Myocyte (in vitro differentiated cells): ENCODE measurements at regions not wholly inside any gene's neighbourhood (a gene's known extent, or its start where the extent isn't known, plus 50 kb on each side); places are given as distances from the start of the nearest gene placed in this dataset.

Source experiments
- DNase-seq: peaks from one replicate; pipeline ENCODE4 v3.0.0-alpha.2; 2012; ENCODE audit warnings: low read depth

DNA sequence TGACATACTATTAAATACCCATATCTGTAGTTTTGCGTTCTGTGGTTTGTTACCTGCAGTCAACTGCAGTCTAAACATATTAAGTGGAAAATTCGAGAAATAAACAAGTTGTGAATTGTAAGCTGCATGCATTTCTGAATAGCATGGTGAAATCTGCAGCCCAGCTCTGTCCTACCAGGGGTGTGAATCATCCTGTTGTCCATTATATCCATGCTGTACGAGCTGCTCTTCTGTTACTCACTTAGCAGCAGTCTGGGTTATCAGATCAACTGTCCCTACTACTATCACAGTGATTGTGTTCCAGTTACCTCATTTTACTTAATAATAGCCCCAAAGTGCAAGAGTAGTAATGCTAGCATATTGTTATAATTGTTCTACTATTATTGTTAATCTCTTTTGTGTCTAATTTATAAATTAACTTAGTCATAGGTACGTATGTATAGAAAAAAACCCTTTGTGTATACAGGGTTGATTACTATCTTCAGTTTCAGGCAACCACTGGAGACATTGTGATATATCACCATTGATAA, 173.7 kb upstream of the FAT4 start:
- DNase-seq: peak; percentile 29

DNA sequence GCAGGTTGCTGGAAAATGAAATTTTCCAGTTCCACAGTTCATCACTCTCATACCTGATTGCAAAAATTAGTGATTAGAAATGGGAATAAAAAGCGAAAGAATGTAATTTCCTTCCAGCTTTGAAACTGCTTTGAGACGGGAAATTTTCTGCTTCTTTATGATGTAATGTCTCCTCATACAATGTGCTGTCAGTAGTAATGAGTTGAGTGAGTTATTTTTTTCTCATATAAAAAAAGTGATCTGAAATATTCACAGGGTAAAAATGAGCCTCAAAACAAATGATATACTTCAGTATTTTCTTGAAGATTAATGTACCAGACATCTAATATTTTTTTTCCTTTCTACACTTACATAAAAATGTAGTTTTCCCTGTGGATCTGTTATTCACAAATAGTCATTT, 179.1 kb upstream of the FAT4 start:
- no peak for DNase-seq

DNA sequence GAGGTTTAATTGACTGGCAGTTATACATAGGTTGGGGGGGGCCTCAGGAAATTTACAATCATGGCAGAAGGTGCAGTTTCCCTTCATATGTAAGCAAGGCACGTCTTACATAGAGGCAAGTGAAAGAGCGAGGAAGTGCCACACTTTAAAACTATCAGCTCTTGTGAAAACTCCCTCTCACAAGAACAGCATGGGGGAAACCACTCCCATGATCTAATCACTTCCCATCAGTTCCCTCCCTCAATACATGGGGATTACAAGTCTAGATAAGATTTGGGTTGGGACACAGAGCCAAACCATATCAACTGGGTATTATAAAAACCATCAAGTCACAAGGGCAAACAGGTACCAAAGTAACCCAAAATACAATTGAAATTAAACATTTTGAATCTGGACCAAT, 182.0 kb upstream of the FAT4 start:
- DNase-seq: no peak

DNA sequence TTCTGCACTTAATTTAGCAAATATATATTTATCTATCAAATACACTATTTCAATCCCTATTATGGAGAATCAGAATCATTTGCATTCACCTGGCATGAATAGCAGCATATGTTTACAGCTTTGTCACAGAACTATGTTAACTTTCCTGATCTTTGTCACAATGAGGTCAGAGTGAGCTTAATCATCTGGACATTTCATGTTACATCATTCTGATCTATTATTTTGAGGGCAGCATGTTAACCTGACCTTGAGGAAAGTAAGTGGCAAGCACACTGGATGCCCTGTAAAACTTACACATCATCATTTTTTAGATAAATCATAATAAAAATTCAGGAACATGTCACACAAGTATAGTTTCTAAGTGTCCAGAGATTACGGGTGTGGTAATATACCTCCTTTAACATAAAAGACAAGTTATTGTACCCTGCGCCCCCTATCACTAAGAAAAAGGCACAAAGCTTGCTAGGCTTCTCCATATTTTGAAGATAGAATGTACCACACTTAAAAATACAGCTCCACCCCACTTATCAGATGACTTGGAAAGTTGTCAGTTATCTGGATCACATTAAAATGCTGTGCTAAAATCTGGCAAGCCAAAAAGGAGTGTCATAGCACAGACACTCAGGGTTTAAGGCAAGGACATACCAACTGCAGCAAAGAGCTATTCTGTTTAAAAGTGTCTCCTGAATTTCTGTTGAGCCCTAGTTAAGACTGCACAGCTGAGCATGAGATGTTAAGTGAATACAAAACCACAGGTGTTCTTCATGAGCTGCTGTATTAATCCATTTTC, 182.7 kb upstream of the FAT4 start:
- peak; percentile 9 for DNase-seq

DNA sequence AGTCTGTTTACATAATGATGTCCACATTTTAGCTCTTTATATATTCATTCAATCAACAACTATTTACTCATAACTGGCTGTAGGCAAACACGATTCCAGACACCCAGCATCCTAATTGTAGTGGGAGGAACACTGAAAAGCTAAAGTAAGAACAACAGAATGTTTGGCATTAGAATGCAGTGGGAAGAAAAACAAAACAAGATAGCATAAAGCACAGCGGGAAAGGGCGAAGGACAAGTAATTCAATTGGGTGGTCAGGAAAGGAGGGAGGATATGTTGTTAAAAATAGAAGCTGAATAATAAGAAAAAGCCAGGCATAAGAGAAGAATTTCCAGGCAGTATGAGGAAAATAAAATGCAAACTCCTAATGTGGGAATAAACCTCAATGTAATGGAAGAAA, 189.5 kb upstream of the FAT4 start:
- peak; percentile 33 for DNase-seq

DNA sequence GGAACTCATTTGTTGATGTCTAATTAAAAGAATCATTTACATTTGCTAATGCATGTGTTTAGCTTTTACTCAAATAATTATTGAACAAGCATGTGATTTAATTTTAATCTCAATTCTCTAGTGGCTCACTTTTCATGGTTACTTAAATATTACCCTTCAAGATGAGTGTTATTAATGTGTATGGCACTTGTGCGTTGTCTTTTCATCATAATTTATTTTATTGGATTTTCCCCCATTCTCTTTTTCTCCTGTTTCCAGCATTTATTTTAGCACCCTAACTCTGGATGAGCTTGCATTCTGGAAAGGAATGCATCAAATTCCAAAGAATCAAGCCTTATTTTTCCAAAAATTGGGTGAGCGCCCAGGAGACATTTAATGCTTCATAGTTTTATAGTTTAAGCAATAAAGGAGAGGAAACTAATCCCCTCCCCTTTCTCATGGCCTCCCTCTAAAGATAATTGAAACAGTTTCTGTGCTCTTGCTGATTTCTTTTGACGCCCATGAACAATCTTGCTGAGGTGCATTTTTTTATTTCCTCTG, 191.1 kb upstream of the FAT4 start:
- peak; percentile 48 for DNase-seq

DNA sequence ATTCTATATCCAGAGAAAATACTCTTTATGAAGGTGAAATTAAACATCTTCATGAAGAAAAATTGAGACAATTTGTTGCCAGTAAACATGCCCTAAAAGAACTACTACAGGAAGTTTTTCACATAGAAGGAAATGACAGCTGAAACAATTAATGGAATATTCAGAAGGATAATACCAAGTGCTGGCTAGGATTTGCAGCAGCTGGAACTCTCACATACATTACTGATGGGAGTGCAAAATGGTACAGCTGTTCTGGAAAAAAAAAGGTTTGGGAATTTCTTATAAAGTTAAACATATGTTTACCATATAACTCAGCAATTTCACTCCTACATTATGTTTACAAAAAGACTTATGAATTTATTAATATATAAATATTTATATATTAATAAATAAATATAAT, 193.2 kb upstream of the FAT4 start:
- DNase-seq: no peak

DNA sequence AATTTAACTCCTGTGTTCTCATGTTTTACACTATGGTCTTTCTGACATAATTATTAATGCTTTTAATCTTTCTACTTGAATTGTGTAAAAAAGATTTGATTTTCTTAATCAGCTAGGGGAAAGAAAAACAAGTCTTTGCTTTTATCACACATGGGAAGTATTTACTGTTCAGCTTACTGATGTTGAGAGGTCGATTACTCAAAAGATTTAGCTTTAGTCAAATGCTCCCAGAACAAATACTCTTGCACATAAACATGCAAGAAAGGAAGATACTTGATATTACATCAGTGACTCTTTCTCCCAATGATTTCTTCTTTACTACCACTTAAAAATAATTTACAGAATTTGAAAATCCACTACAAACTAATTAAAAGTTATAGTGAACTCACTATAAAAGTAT, 198.3 kb upstream of the FAT4 start:
- DNase-seq: no peak

DNA sequence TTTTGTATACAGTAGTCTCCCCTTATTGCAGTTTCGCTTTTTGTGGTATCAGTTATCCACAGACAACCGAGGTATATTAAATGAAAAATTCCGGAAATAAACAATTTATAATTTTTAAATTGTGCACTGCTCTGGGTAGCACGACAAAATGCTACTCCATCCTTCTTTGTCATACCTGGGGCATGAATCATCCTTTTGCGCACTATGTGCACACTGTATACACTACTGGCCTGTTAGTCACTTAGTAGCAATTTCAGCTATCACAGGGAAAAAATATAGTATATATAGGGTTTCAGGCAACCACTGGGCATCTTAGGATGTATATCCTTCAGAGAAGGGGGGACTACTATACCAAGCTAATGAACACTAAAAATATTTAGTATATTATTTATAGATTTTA, 198.8 kb upstream of the FAT4 start:
- no peak for DNase-seq

DNA sequence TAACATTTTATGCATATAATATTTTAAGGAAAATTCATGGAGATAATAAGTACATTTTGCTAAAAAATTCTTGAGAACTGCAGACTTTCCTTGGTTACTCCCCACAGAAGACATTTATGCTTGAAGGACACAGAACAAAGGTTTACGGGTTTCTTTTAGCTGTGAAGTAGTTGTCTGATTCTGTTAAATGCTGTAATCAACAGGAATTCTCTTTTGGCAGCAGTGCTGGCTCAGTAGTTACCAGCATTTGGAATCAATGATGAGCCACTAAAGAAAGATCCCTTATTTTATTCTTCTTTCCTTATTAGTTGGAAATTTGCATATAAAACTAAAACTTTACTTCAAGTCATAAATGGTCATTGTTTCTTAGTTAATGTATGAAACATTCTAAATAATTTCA, 199.3 kb upstream of the FAT4 start:
- DNase-seq: no peak

DNA sequence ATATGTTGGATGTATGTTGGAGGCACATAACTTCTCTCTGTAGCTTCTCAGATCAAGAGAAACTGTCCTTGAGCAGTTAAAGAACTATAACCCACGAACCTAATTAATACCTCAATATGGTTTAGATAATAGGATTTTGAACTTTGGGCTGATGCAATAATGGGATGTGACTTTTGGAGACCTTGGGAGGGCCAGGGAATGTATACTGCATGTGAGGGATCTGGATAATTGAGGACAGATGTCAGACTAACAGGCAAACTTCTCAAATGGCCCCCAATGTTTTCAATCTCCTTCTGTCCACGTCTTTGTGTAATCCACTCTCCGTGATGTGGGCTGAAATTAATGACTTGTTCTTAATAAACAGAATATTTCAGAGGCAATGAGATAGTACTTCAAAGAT, 202.2 kb upstream of the FAT4 start:
- no peak for DNase-seq

DNA sequence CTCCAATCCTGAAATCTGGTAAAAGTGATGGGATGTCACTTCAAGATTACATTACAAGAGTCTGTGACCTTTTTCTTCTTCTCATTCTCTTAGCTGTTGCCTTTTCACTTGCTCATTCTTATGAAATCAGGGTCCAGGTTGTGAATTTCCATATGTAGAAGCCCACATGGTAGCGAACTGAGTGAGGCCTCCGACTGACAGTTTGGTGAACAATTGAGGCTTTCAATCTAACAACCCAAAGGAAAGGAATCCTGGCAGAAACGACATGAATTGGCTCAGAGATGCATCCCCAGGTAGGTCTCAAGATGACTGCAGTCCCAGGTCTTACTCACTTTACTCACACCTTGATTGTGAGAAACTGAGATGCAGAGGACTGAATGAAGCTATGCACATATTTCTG, 203.4 kb upstream of the FAT4 start:
- DNase-seq: no peak

DNA sequence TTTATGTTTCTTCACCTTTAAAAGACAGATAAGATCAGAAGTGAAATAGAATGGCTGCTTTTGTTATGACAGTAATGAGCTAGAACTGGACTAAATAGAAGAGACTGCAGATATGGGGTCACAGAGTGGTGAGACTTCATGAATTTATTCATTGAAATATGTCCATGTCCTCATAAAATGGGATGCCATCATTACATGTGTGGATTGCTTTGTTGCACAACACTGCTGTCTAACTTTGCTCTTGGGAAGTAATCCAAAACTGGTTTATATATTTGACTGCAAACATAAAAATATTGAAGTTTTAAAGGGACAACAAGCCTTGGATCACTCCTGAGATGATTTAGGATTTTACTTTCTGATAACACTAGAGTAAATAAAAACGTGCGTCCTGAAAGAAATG, 209.2 kb upstream of the FAT4 start:
- no peak for DNase-seq

DNA sequence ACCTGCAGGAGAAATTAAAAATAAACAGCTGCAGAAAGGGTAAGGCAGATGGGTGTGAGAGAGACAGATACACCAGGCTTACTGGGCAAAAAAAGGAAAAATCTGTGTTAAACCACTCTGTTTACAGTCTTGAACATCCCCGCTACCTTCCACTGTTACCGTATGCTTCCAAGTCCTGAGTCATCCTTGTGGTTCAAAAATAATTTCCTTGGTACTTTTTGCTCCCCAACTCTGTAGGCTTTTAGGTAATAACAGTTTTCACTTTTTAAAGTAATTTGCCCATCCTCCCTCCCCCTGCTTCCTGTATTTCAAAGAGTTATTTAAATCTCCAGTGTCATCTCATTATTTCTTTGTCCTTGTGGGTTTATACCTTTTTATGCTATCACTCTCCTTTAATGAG, 210.1 kb upstream of the FAT4 start:
- DNase-seq: no peak

DNA sequence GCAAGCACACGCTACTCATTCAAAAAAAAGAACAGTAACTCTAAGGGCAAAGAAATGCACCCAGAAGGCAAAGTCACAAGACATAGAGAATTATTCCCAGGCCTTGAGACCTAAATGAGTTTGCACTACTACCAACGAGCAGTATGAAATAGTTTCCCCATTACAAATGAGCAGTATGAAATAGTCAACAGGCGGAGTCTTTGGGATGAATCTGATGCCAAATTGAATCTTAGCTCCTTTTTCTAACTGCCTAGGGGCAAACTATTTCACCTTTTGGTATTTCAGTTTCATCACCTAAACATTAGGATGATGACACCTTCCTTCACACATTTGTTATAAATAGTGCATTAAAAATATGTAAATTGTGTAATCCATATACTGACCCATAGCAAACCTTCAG, 213.0 kb upstream of the FAT4 start:
- DNase-seq: no peak

DNA sequence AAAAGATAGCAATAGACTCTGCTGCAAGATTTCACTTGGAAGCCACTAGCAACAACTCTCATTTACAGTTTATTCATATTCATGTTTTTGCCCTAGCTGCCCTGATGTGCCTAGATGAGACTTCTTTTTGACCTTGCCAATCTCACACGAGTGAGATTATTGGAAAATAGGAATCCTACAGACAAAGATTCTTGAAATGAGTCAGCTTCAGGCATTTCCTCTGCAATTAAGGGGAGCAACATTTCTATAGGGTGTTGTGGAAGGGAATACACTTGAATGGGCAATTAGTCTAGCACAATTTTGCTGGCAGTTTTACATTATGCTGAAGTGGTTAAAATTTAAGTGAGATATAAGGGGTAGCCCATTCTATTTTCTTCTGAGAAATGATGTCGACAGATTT, 217.0 kb upstream of the FAT4 start:
- DNase-seq: no peak

DNA sequence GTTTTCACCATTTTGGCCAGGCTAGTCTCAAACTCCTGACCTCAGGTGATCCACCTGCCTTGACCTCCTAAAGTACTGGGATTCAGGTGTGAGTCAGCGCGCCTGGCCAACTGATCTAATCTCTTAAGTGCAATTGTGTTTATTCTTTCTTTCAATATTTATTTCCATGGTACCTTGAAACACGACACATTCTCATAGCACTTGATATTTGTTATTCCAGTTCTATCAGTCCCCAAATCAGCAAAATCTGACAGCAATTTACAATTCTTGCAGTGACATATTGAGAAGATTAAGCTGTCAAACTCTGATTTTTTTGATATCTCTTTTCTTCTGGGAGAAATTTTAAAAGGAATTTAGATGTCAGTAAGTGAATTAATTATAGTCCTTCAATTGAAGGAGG, 218.1 kb upstream of the FAT4 start:
- no peak for DNase-seq

DNA sequence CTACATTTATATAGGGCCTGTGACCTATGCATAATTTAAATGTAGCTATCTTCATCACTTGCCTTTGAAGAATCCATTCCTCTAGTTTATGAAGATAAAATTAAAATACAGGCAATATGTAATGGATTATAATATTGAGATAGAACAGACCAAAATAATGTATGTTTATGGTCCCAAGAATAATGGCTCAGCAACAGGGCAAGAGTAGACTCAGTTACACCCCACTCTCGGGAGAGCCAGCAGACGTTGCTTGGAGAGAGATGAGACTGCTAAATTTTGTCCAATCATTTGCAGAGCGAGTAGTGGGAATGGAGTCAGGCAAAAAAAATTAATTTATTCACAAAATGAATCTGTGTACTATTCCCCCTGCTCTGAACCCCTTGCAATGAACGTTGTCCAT, 223.2 kb upstream of the FAT4 start:
- DNase-seq: no peak

DNA sequence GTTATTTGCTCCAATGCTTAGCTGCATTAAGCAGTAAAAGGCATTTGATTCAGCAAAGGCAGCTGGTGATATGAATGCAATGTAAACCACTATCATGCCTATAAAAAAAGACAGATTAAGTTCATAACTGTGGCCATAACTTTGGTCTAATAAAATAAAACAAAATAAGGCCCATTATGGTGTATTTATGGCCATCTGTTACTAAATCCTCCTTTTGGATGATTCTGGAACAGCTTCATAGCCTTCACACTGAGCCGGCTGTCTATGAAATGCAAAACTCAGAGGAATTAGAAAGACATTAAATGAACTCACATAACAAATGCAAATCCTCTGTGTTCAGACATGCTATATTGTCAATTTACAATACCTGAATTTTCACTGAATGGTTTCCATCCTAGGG, 223.7 kb upstream of the FAT4 start:
- no peak for DNase-seq

DNA sequence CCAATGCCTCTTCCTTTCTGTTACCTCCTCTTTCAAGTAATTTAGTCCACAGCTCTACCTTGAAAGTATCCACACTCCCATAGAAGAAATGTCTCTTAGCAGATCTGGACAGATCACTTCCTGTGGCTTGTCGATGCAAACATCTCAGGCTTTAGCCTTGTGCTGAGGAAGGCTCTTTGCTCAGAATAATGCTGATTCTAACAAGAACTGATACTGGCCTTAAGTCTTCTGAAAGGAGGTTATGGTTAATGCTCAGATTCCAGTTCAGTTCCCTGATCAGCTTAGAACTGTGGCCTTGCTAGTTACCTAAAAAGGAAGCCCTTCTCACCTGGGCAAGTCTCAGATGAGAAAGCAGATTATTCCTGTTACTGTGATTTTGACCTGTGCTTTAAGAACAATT, 230.1 kb upstream of the FAT4 start:
- DNase-seq: no peak

DNA sequence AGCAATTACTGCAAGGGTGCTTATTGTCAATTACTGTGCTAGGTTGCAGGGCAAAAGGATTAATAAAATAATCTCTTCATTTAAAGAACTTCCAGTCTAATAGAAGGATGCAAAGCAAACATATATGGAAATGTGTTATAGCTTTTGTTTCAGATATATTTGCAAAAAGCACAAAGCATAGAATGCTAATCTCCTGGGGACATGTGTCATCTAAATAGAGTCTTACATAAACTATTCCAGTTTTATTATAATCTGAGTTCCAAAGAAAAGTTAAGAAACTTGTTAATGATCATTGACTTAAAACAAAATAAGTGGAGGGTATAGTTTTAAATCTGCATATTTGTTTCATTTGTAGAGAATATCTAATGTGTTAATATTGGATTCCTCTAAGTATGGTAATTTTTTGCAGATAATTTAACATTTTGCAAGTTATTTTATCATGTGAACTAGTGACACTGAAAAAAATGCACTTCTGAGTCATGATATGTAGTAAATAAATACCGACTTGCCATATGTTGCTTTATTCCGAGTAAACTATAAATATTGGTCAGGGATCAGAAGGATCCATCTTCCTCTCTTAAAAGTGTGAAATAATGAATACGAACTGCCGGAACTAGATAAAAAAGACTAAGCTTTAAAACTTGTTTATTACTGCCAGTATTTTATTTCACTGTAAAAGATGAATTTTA, 231.9 kb upstream of the FAT4 start:
- DNase-seq: no peak

DNA sequence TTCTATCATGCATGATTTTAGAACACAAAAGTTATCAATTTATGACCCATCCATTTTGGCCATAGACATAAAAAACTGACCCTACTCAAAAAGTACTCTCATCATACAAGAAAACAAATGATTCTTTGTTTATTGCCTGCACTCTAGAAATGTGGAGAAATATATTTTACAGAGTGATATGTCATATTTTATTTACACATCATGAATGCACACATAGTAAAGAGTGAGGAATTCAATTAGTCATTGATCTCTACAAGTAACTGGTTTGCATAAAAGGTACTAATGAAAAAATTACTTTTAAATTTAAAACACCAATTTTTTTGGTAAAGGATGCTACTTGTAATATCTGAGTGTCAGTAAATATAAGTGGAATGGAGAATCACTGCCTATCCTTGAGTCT, 242.5 kb upstream of the FAT4 start:
- no peak for DNase-seq

DNA sequence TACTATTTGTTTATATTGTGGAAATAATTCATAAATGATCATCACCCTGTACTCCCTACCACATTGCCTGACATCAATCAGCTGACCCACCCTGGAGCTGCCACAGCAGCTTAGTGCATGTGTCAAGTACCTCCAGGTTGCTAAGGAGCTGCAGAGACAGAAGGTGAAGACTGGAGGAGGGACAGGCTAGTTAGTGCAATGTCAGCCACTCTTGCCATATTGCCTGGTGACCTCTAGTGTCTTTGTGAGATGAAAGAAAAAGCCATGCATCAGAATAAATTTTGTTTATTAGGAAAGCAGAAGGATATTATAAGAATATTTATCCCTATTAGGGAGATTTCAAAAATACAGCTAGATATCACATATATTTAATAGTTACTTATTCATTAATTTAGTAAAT, 243.9 kb upstream of the FAT4 start:
- peak; percentile 42 for DNase-seq
